ENCODE measurements at regions not wholly inside any gene's neighbourhood (a gene's known extent, or its start where the extent isn't known, plus 50 kb on each side); places are given as distances from the start of the nearest gene placed in this dataset.
"Not testable (repeated sequence)": the region's sequence is repeated elsewhere in the genome, so short reads cannot be mapped to it uniquely, and the experiment has no call there.

- DNase-seq (ENCODE audit: low read depth in 1 of 2, low spot score in 1 of 2) = no peak
- in situ Hi-C loops (cut with HindIII; ENCODE audit: low pct_unique_long_range_greater_than_20kb, low sequenced_read_pairs) = no loop called here
- TF ChIP-seq JUND (IDR thresholded peaks at IDR 0.05; ENCODE audit: low read depth) = no peak
Measured at GRCh38 chr20:41716911-41717310, 98.7 kb upstream of the CHD6 start.

GRCh38 chr20:41716436-41716835 lies 98.3 kb upstream of the CHD6 start:
- no peak for DNase-seq (ENCODE audit: low read depth in 1 of 2, low spot score in 1 of 2)
- TF ChIP-seq JUND (IDR thresholded peaks at IDR 0.05; ENCODE audit: low read depth) = no peak
- in situ Hi-C loops (cut with HindIII; ENCODE audit: low pct_unique_long_range_greater_than_20kb, low sequenced_read_pairs) = no loop called here

GRCh38 chr20:41715526-41715925 lies 97.3 kb upstream of the CHD6 start:
- in situ Hi-C loops (cut with HindIII; ENCODE audit: low pct_unique_long_range_greater_than_20kb, low sequenced_read_pairs) = no loop called here
- no peak for DNase-seq (ENCODE audit: low read depth in 1 of 2, low spot score in 1 of 2)
- no peak for TF ChIP-seq JUND (IDR thresholded peaks at IDR 0.05; ENCODE audit: low read depth)

- DNase-seq (ENCODE audit: low read depth in 1 of 2, low spot score in 1 of 2) = no peak
- in situ Hi-C loops (cut with HindIII; ENCODE audit: low pct_unique_long_range_greater_than_20kb, low sequenced_read_pairs) = no loop called here
- no peak for TF ChIP-seq JUND (IDR thresholded peaks at IDR 0.05; ENCODE audit: low read depth)
Measured at GRCh38 chr20:41714030-41714429, 95.9 kb upstream of the CHD6 start.

GRCh38 chr20:41704896-41705295 lies 86.7 kb upstream of the CHD6 start:
- no peak for TF ChIP-seq JUND (IDR thresholded peaks at IDR 0.05; ENCODE audit: low read depth)
- no peak for DNase-seq (ENCODE audit: low read depth in 1 of 2, low spot score in 1 of 2)
- in situ Hi-C loops (cut with HindIII; ENCODE audit: low pct_unique_long_range_greater_than_20kb, low sequenced_read_pairs) = no loop called here

GRCh38 chr20:41702647-41703046 lies 84.5 kb upstream of the CHD6 start:
- in situ Hi-C loops (cut with HindIII; ENCODE audit: low pct_unique_long_range_greater_than_20kb, low sequenced_read_pairs) = no loop called here
- no peak for TF ChIP-seq JUND (IDR thresholded peaks at IDR 0.05; ENCODE audit: low read depth)
- DNase-seq (ENCODE audit: low read depth in 1 of 2, low spot score in 1 of 2) = no peak

GRCh38 chr20:41701588-41702348 lies 83.6 kb upstream of the CHD6 start:
- DNase-seq (ENCODE audit: low read depth in 1 of 2, low spot score in 1 of 2) = no peak
- TF ChIP-seq JUND (IDR thresholded peaks at IDR 0.05; ENCODE audit: low read depth) = no peak
- in situ Hi-C loops (cut with HindIII; ENCODE audit: low pct_unique_long_range_greater_than_20kb, low sequenced_read_pairs) = no loop called here

- in situ Hi-C loops (cut with HindIII; ENCODE audit: low pct_unique_long_range_greater_than_20kb, low sequenced_read_pairs); DNase-seq (ENCODE audit: low read depth in 1 of 2, low spot score in 1 of 2): not testable (repeated sequence)
Measured at GRCh38 chr20:41699673-41700072, 81.5 kb upstream of the CHD6 start.

- peak in 1 of 2 experiments; percentile 61 for DNase-seq (ENCODE audit: low read depth in 1 of 2, low spot score in 1 of 2)
- TF ChIP-seq JUND (IDR thresholded peaks at IDR 0.05; ENCODE audit: low read depth) = no peak
- in situ Hi-C loops (cut with HindIII; ENCODE audit: low pct_unique_long_range_greater_than_20kb, low sequenced_read_pairs) = no loop called here
Measured at GRCh38 chr20:41697861-41698559, 79.8 kb upstream of the CHD6 start.

GRCh38 chr20:41696428-41696827 lies 78.3 kb upstream of the CHD6 start:
- no peak for DNase-seq (ENCODE audit: low read depth in 1 of 2, low spot score in 1 of 2)
- in situ Hi-C loops (cut with HindIII; ENCODE audit: low pct_unique_long_range_greater_than_20kb, low sequenced_read_pairs) = no loop called here
- no peak for TF ChIP-seq JUND (IDR thresholded peaks at IDR 0.05; ENCODE audit: low read depth)

GRCh38 chr20:41694796-41695195 lies 76.6 kb upstream of the CHD6 start:
- in situ Hi-C loops (cut with HindIII; ENCODE audit: low pct_unique_long_range_greater_than_20kb, low sequenced_read_pairs) = no loop called here
- DNase-seq (ENCODE audit: low read depth in 1 of 2, low spot score in 1 of 2) = no peak
- no peak for TF ChIP-seq JUND (IDR thresholded peaks at IDR 0.05; ENCODE audit: low read depth)

- peak; percentile 16 to 95 for DNase-seq (ENCODE audit: low read depth in 1 of 2, low spot score in 1 of 2)
- in situ Hi-C loops (cut with HindIII; ENCODE audit: low pct_unique_long_range_greater_than_20kb, low sequenced_read_pairs) = no loop called here
- TF ChIP-seq JUND (IDR thresholded peaks at IDR 0.05; ENCODE audit: low read depth) = no peak
Measured at GRCh38 chr20:41693136-41693979, 75.2 kb upstream of the CHD6 start.
